ENCODE measurements at regions not wholly inside any gene's neighbourhood (a gene's known extent, or its start where the extent isn't known, plus 50 kb on each side); places are given as distances from the start of the nearest gene placed in this dataset.

GRCh38 chr4:36414248-36414647, 132.8 kb downstream of the DTHD1 start:
- Histone ChIP-seq H3K4me1 (ENCODE audit: control insufficient read depth in 2 of 2, insufficient read depth in 1 of 2, low read depth in 1 of 2, low read length in 2 of 2) (no peaks in the 10 kb centered on the region), H2AFZ (ENCODE audit: low read length) (no peak overlapping the region), H2BK120ac (ENCODE audit: low read depth, low read length) (no peak overlapping the region), H2BK5ac (ENCODE audit: low read length) (no peak overlapping the region), H3K79me1 (ENCODE audit: low read depth, low read length) (no peaks in the 10 kb centered on the region), H4K91ac (ENCODE audit: low read depth, low read length, poor library complexity) (no peak overlapping the region), H3K4ac (ENCODE audit: low read length) (no peak overlapping the region), H3K23ac (ENCODE audit: low read depth, low read length, poor library complexity) (no peak overlapping the region), H3K27ac (replicated peaks; ENCODE audit: low read length) (no peak overlapping the region), H3K9ac (ENCODE audit: low read depth, low read length, poor library complexity) (no peak overlapping the region), H3K4me3 (ENCODE audit: low read length in 2 of 2) (no peak overlapping the region), H4K8ac (ENCODE audit: low read depth, low read length) (no peak overlapping the region), H3K9me3 (replicated peaks in 1 of 2; ENCODE audit: control insufficient read depth in 2 of 2, insufficient read depth in 1 of 2, low read depth in 1 of 2, low read length in 2 of 2) (no peaks in the 10 kb centered on the region), H2BK15ac (ENCODE audit: low read length) (no peak overlapping the region), H3K4me2 (ENCODE audit: insufficient read depth, low read length, poor library complexity, severe bottlenecking) (no peak overlapping the region), H3K18ac (ENCODE audit: low read length) (no peak overlapping the region), H3K36me3 (replicated peaks in 1 of 2; ENCODE audit: control insufficient read depth in 2 of 2, insufficient read depth in 2 of 2, low read length in 2 of 2) (no peaks in the 10 kb centered on the region), H3K27me3 (ENCODE audit: control insufficient read depth in 3 of 3, insufficient read depth in 3 of 3, low read depth in 1 of 3, low read length in 3 of 3) (no peaks in the 10 kb centered on the region), H2BK12ac (ENCODE audit: low read length) (no peak overlapping the region), H3K14ac (ENCODE audit: low read length) (no peak overlapping the region), H2AK5ac (ENCODE audit: low read depth, low read length) (no peak overlapping the region)
- DNase-seq (ENCODE audit: low spot score), result no peak
- no CpG with 5 or more reads among the region's 3 CpGs for WGBS, 2 donors (ENCODE audit: extremely low coverage in 2 of 2, insufficient read length in 2 of 2, insufficient replicate concordance in 1 of 2)

GRCh38 chr4:36417146-36417545, 135.7 kb downstream of the DTHD1 start:
- no peak overlapping the region for H3K23ac ChIP-seq (ENCODE audit: low read depth, low read length, poor library complexity)
- no peak overlapping the region for H3K14ac ChIP-seq (ENCODE audit: low read length)
- no peak overlapping the region for H3K4me2 ChIP-seq (ENCODE audit: insufficient read depth, low read length, poor library complexity, severe bottlenecking)
- H2AK5ac ChIP-seq (ENCODE audit: low read depth, low read length), result no peak overlapping the region
- no peaks in the 10 kb centered on the region for H3K4me1 ChIP-seq (ENCODE audit: control insufficient read depth in 2 of 2, insufficient read depth in 1 of 2, low read depth in 1 of 2, low read length in 2 of 2)
- H4K8ac ChIP-seq (ENCODE audit: low read depth, low read length), result no peak overlapping the region
- H2AFZ ChIP-seq (ENCODE audit: low read length), result no peak overlapping the region
- H3K9me3 ChIP-seq (replicated peaks in 1 of 2; ENCODE audit: control insufficient read depth in 2 of 2, insufficient read depth in 1 of 2, low read depth in 1 of 2, low read length in 2 of 2), result no peaks in the 10 kb centered on the region
- H2BK15ac ChIP-seq (ENCODE audit: low read length), result no peak overlapping the region
- H3K36me3 ChIP-seq (replicated peaks in 1 of 2; ENCODE audit: control insufficient read depth in 2 of 2, insufficient read depth in 2 of 2, low read length in 2 of 2), result no peaks in the 10 kb centered on the region
- H3K27ac ChIP-seq (replicated peaks; ENCODE audit: low read length), result no peak overlapping the region
- no CpG with 5 or more reads among the region's 12 CpGs for WGBS, 2 donors (ENCODE audit: extremely low coverage in 2 of 2, insufficient read length in 2 of 2, insufficient replicate concordance in 1 of 2)
- H2BK120ac ChIP-seq (ENCODE audit: low read depth, low read length), result no peak overlapping the region
- no peak overlapping the region for H3K9ac ChIP-seq (ENCODE audit: low read depth, low read length, poor library complexity)
- H3K79me1 ChIP-seq (ENCODE audit: low read depth, low read length), result no peaks in the 10 kb centered on the region
- H2BK12ac ChIP-seq (ENCODE audit: low read length), result no peak overlapping the region
- H3K4me3 ChIP-seq (ENCODE audit: low read length in 2 of 2), result no peak overlapping the region
- no peak overlapping the region for H4K91ac ChIP-seq (ENCODE audit: low read depth, low read length, poor library complexity)
- no peaks in the 10 kb centered on the region for H3K27me3 ChIP-seq (ENCODE audit: control insufficient read depth in 3 of 3, insufficient read depth in 3 of 3, low read depth in 1 of 3, low read length in 3 of 3)
- DNase-seq (ENCODE audit: low spot score), result no peak
- H3K18ac ChIP-seq (ENCODE audit: low read length), result no peak overlapping the region
- no peak overlapping the region for H2BK5ac ChIP-seq (ENCODE audit: low read length)
- no peak overlapping the region for H3K4ac ChIP-seq (ENCODE audit: low read length)

GRCh38 chr4:36420111-36420679, 138.8 kb downstream of the DTHD1 start:
- Histone ChIP-seq H3K79me1 (ENCODE audit: low read depth, low read length) (no peaks in the 10 kb centered on the region), H3K14ac (ENCODE audit: low read length) (no peak overlapping the region), H3K23ac (ENCODE audit: low read depth, low read length, poor library complexity) (peak overlapping the region; percentile 57), H3K9me3 (replicated peaks in 1 of 2; ENCODE audit: control insufficient read depth in 2 of 2, insufficient read depth in 1 of 2, low read depth in 1 of 2, low read length in 2 of 2) (no peaks in the 10 kb centered on the region), H3K4ac (ENCODE audit: low read length) (no peak overlapping the region), H3K36me3 (replicated peaks in 1 of 2; ENCODE audit: control insufficient read depth in 2 of 2, insufficient read depth in 2 of 2, low read length in 2 of 2) (no peaks in the 10 kb centered on the region), H2AK5ac (ENCODE audit: low read depth, low read length) (no peak overlapping the region), H2BK5ac (ENCODE audit: low read length) (no peak overlapping the region), H2BK15ac (ENCODE audit: low read length) (no peak overlapping the region), H3K4me3 (ENCODE audit: low read length in 2 of 2) (peak overlapping the region in 1 of 2 donors; percentile 53), H3K9ac (ENCODE audit: low read depth, low read length, poor library complexity) (peak overlapping the region; percentile 50), H3K4me2 (ENCODE audit: insufficient read depth, low read length, poor library complexity, severe bottlenecking) (no peak overlapping the region), H2BK12ac (ENCODE audit: low read length) (no peak overlapping the region), H4K91ac (ENCODE audit: low read depth, low read length, poor library complexity) (no peak overlapping the region), H3K18ac (ENCODE audit: low read length) (peak overlapping the region; percentile 52), H2BK120ac (ENCODE audit: low read depth, low read length) (no peak overlapping the region), H2AFZ (ENCODE audit: low read length) (no peak overlapping the region), H4K8ac (ENCODE audit: low read depth, low read length) (no peak overlapping the region), H3K4me1 (ENCODE audit: control insufficient read depth in 2 of 2, insufficient read depth in 1 of 2, low read depth in 1 of 2, low read length in 2 of 2) (no peaks in the 10 kb centered on the region), H3K27me3 (ENCODE audit: control insufficient read depth in 3 of 3, insufficient read depth in 3 of 3, low read depth in 1 of 3, low read length in 3 of 3) (no peaks in the 10 kb centered on the region), H3K27ac (replicated peaks; ENCODE audit: low read length) (no peak overlapping the region)
- no CpG with 5 or more reads among the region's 3 CpGs for WGBS, 2 donors (ENCODE audit: extremely low coverage in 2 of 2, insufficient read length in 2 of 2, insufficient replicate concordance in 1 of 2)
- no peak for DNase-seq (ENCODE audit: low spot score)

- Histone ChIP-seq H2AFZ (ENCODE audit: low read length) (no peak overlapping the region), H3K4me2 (ENCODE audit: insufficient read depth, low read length, poor library complexity, severe bottlenecking) (no peak overlapping the region), H4K91ac (ENCODE audit: low read depth, low read length, poor library complexity) (no peak overlapping the region), H3K27me3 (ENCODE audit: control insufficient read depth in 3 of 3, insufficient read depth in 3 of 3, low read depth in 1 of 3, low read length in 3 of 3) (no peaks in the 10 kb centered on the region), H3K23ac (ENCODE audit: low read depth, low read length, poor library complexity) (no peak overlapping the region), H3K14ac (ENCODE audit: low read length) (no peak overlapping the region), H3K9ac (ENCODE audit: low read depth, low read length, poor library complexity) (no peak overlapping the region), H3K18ac (ENCODE audit: low read length) (no peak overlapping the region), H3K27ac (replicated peaks; ENCODE audit: low read length) (no peak overlapping the region), H3K4ac (ENCODE audit: low read length) (no peak overlapping the region), H2AK5ac (ENCODE audit: low read depth, low read length) (no peak overlapping the region), H3K4me3 (ENCODE audit: low read length in 2 of 2) (no peak overlapping the region), H2BK120ac (ENCODE audit: low read depth, low read length) (no peak overlapping the region), H4K8ac (ENCODE audit: low read depth, low read length) (no peak overlapping the region), H2BK5ac (ENCODE audit: low read length) (no peak overlapping the region), H3K9me3 (replicated peaks in 1 of 2; ENCODE audit: control insufficient read depth in 2 of 2, insufficient read depth in 1 of 2, low read depth in 1 of 2, low read length in 2 of 2) (no peaks in the 10 kb centered on the region), H2BK12ac (ENCODE audit: low read length) (no peak overlapping the region), H2BK15ac (ENCODE audit: low read length) (no peak overlapping the region), H3K79me1 (ENCODE audit: low read depth, low read length) (no peaks in the 10 kb centered on the region), H3K4me1 (ENCODE audit: control insufficient read depth in 2 of 2, insufficient read depth in 1 of 2, low read depth in 1 of 2, low read length in 2 of 2) (no peaks in the 10 kb centered on the region), H3K36me3 (replicated peaks in 1 of 2; ENCODE audit: control insufficient read depth in 2 of 2, insufficient read depth in 2 of 2, low read length in 2 of 2) (no peaks in the 10 kb centered on the region)
- no CpG with 5 or more reads among the region's 2 CpGs for whole genome bisulfite sequencing, 2 donors (ENCODE audit: extremely low coverage in 2 of 2, insufficient read length in 2 of 2, insufficient replicate concordance in 1 of 2)
- DNase-seq (ENCODE audit: low spot score), result no peak
Measured at GRCh38 chr4:36422607-36423006, 141.2 kb downstream of the DTHD1 start.
